IMR-90 (cell line): ENCODE measurements at regions not wholly inside any gene's neighbourhood (a gene's known extent, or its start where the extent isn't known, plus 50 kb on each side); places are given as distances from the start of the nearest gene placed in this dataset.

ENCODE experiments used
- ATAC-seq: fragments of 200-7000 bp; cut with Tn5 transposase; 2 replicates; pipeline ENCODE4 v1.9.1; 2020; ENCODE audit warnings: low read depth, mild to moderate bottlenecking, moderate library complexity
- BruUV-seq: library from RNA; stranded (reverse); fragments of 400-500 nt; replicated peaks from 2 replicates; lab custom pipeline; 2021; lab: Mats Ljungman, UMichigan
- CTCF ChIA-PET: fragments of 300-600 bp; formaldehyde crosslinking; extraction: SDS; loops from one replicate; lab custom pipeline; 2021; ENCODE audit warnings: antibody characterized with exemption; lab: Yijun Ruan, JAX
- POLR2A ChIA-PET: fragments of 300-600 bp; sonication (Branson Sonifier 250); formaldehyde crosslinking; loops from one replicate; lab custom pipeline; 2022; ENCODE audit warnings: antibody characterized with exemption; ENCODE audit not compliant: unreplicated experiment; lab: Charles Lee
- DNase-seq: peaks from one replicate; pipeline ENCODE4 v3.0.0; 2013
- H2AFZ ChIP-seq: replicated peaks from 2 replicates; pipeline ENCODE3; 2013; ENCODE audit warnings: low read length, mild to moderate bottlenecking; ENCODE audit not compliant: poor library complexity
- H2AK5ac ChIP-seq: 2 replicates; pipeline ENCODE4 v1.6.1; 2013; ENCODE audit warnings: low read depth, low read length, inconsistent platforms
- H2AK9ac ChIP-seq: replicated peaks from 2 replicates; pipeline ENCODE3; 2013; ENCODE audit warnings: mild to moderate bottlenecking, low read depth, low read length, moderate library complexity; ENCODE audit not compliant: poor library complexity
- H2BK120ac ChIP-seq: 2 replicates; pipeline ENCODE4 v1.6.1; 2013; ENCODE audit warnings: low read depth, low read length, inconsistent platforms
- H2BK15ac ChIP-seq: 3 replicates; pipeline ENCODE4 v1.6.1; 2013; ENCODE audit warnings: low read depth, low read length, inconsistent platforms
- H2BK20ac ChIP-seq: 2 replicates; pipeline ENCODE4 v1.6.1; 2013; ENCODE audit warnings: low read depth, mild to moderate bottlenecking, inconsistent platforms, low read length, moderate library complexity
- H2BK5ac ChIP-seq: 2 replicates; pipeline ENCODE4 v1.6.1; 2013; ENCODE audit warnings: mild to moderate bottlenecking, low read depth, low read length, inconsistent platforms; ENCODE audit not compliant: poor library complexity, severe bottlenecking
- H3K14ac ChIP-seq: replicated peaks from 2 replicates; pipeline ENCODE4 v1.6.1; 2013; ENCODE audit warnings: low read depth, low read length, inconsistent platforms
- H3K18ac ChIP-seq: 2 replicates; pipeline ENCODE4 v1.6.1; 2013; ENCODE audit warnings: low read depth, low read length, control low read depth
- H3K23ac ChIP-seq: 2 replicates; pipeline ENCODE4 v1.6.1; 2013; ENCODE audit warnings: low read depth, low read length, inconsistent platforms
- H3K27ac ChIP-seq: 2 replicates; pipeline ENCODE4 v1.5.1; 2013; ENCODE audit warnings: mild to moderate bottlenecking, control low read depth, low read length; ENCODE audit not compliant: insufficient read depth
- H3K27me3 ChIP-seq: 2 replicates; pipeline ENCODE4 v1.6.1; 2013; ENCODE audit warnings: low read length; ENCODE audit not compliant: control insufficient read depth, insufficient read depth
- H3K36me3 ChIP-seq: 2 replicates; pipeline ENCODE4 v1.6.1; 2013; ENCODE audit warnings: low read length, mixed read lengths; ENCODE audit not compliant: control insufficient read depth, insufficient read depth
- H3K4ac ChIP-seq: 2 replicates; pipeline ENCODE4 v1.6.1; 2013; ENCODE audit warnings: low read depth, low read length, inconsistent platforms
- H3K4me1 ChIP-seq: 2 replicates; pipeline ENCODE4 v1.6.1; 2013; ENCODE audit warnings: low read length, mixed read lengths; ENCODE audit not compliant: control insufficient read depth, insufficient read depth
- H3K4me2 ChIP-seq: 2 replicates; pipeline ENCODE4 v1.6.1; 2013; ENCODE audit warnings: low read depth, mild to moderate bottlenecking, control low read depth, low read length, moderate library complexity
- H3K4me3 ChIP-seq: 2 replicates; pipeline ENCODE4 v1.5.1; 2013; ENCODE audit warnings: low read depth, mild to moderate bottlenecking, control low read depth, low read length, moderate library complexity; ENCODE audit not compliant: insufficient read depth
- H3K56ac ChIP-seq: 2 replicates; pipeline ENCODE4 v1.6.1; 2013; ENCODE audit warnings: low read length, inconsistent platforms; ENCODE audit not compliant: insufficient read depth; ENCODE audit errors: extremely low read depth
- H3K79me1 ChIP-seq, 2 experiments: 2 replicates each; pipeline ENCODE4 v1.6.1; 2013; ENCODE audit warnings: low read length in 2 of 2, inconsistent platforms in 1 of 2, low read depth in 1 of 2
- H3K9ac ChIP-seq: 2 replicates; pipeline ENCODE4 v1.6.1; 2013; ENCODE audit warnings: low read depth, low read length, control low read depth
- H3K9me1 ChIP-seq: 2 replicates; pipeline ENCODE4 v1.6.1; 2013; ENCODE audit warnings: low read length, inconsistent platforms; ENCODE audit not compliant: insufficient read depth
- H3K9me3 ChIP-seq: 2 replicates; pipeline ENCODE4 v1.6.1; 2013; ENCODE audit warnings: low read length; ENCODE audit not compliant: control insufficient read depth, insufficient read depth
- H4K20me1 ChIP-seq: 2 replicates; pipeline ENCODE4 v1.6.1; 2013; ENCODE audit warnings: low read length, inconsistent platforms; ENCODE audit not compliant: insufficient read depth
- H4K5ac ChIP-seq: 2 replicates; pipeline ENCODE4 v1.6.1; 2013; ENCODE audit warnings: mild to moderate bottlenecking, low read depth, low read length, control low read depth
- H4K8ac ChIP-seq, 2 experiments: 2 replicates each; pipeline ENCODE4 v1.6.1; 2013; ENCODE audit warnings: low read depth in 2 of 2, low read length in 2 of 2, control low read depth in 1 of 2, inconsistent platforms in 1 of 2
- H4K91ac ChIP-seq: 2 replicates; pipeline ENCODE4 v1.6.1; 2013; ENCODE audit warnings: low read depth, low read length, inconsistent platforms; ENCODE audit not compliant: insufficient read depth
- CEBPB ChIP-seq: IDR thresholded peaks from 2 replicates; pipeline ENCODE4 v1.6.1; 2012; ENCODE audit warnings: low read depth, low read length, improper control_type of control experiment
- FOS ChIP-seq: fragments of 150-350 bp; IDR thresholded peaks from 2 replicates; pipeline ENCODE4 v1.6.1; 2016; ENCODE audit warnings: low read depth, low read length
- RCOR1 ChIP-seq: IDR thresholded peaks from 2 replicates; pipeline ENCODE4 v1.6.1; 2012; ENCODE audit warnings: mild to moderate bottlenecking, low read length, improper control_type of control experiment; ENCODE audit not compliant: insufficient replicate concordance
- USF2 ChIP-seq: fragments of 150-350 bp; IDR thresholded peaks from 2 replicates; pipeline ENCODE4 v1.6.1; 2017; ENCODE audit warnings: mild to moderate bottlenecking, antibody characterized with exemption, low read length, low read depth
- WGBS, 2 experiments: methylation state at CpG; one replicate each; pipeline versions ENCODE4 v1.1.5 to v1.1.7; 2013; ENCODE audit warnings: missing lambda C conversion rate in 2 of 2; ENCODE audit not compliant: insufficient read length in 1 of 2; ENCODE audit errors: extremely low coverage in 2 of 2; 5-methylcytosine and 5-hydroxymethylcytosine counted together
- dilution Hi-C: fragments of 300-500 bp; cut with HindIII; formaldehyde crosslinking; loops from one replicate; pipeline ENCODE4 v1.14.3; 2018; ENCODE audit warnings: low sequenced_read_pairs; ENCODE audit not compliant: unreplicated experiment
- in situ Hi-C: fragments of 300-500 bp; cut with MboI; formaldehyde crosslinking; loops from 3 replicates; pipeline ENCODE4 v1.14.3; 2019; ENCODE audit warnings: low sequenced_read_pairs, inconsistent platforms, mixed read lengths
- intact Hi-C: fragments of 100-400 bp; cut with micrococcal nuclease; formaldehyde crosslinking; loops from 2 replicates; pipeline ENCODE4 v1.10.0; 2022

DNA sequence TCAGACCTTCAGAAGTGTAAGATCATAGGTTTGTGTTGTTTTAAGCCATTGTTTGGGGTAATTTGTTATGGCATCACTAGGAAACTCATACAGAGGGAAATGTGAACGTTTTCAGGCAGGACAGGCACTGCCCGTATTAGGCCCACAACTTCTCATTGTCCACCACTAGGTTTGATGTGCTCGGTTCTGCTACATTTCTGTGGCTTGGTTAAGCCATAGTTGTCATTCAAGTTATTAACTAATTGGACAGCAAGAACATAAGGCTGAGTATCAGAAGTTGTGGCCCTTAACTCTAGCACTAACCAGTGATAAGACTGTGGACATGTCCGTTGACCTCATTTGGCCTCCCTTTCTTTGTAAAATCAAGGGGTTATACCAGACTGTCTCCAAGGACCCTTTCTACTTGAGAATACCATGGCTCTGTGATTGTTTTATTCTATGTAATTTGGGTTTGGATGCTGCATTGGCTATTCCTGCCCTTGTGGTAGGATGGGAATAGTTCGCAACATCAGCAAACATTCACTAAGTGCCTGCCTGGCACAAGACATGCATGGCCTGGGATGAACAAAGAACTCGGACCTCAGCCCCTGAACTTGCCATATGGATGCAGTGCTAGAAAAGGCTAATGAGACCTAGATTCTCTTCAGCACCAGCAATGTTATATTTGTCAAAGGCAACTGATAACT is 85.7 kb downstream of the CCDC71L start:
- no peak overlapping the region for H3K4me2 ChIP-seq
- DNase-seq (no peak), ATAC-seq (no peak)
- no peaks in the 10 kb centered on the region for H3K9me1 ChIP-seq
- H3K56ac ChIP-seq: no peak overlapping the region
- no peaks in the 10 kb centered on the region for H3K4me1 ChIP-seq
- no peak for TF ChIP-seq FOS
- TF ChIP-seq CEBPB: no peak
- no peak for TF ChIP-seq USF2
- TF ChIP-seq RCOR1: no peak
- no TSS peak for BruUV-seq
- H2AFZ ChIP-seq: no peak overlapping the region
- dilution Hi-C loops (no loop called here), in situ Hi-C loops (no loop called here), intact Hi-C loops (no loop called here)
- no peak overlapping the region for H3K18ac ChIP-seq
- H3K14ac ChIP-seq: no peak overlapping the region
- H3K36me3 ChIP-seq: no peaks in the 10 kb centered on the region
- WGBS, 2 experiments: 100% methylated on average over 2 of the region's 6 CpGs; no CpG with 5 or more reads in 1 of the 2 experiments
- no peak overlapping the region for H2BK20ac ChIP-seq
- POLR2A ChIA-PET: no interaction called here
- H2BK15ac ChIP-seq: no peak overlapping the region
- no peaks in the 10 kb centered on the region for H3K79me1 ChIP-seq
- no peak overlapping the region for H4K8ac ChIP-seq
- H4K91ac ChIP-seq: no peak overlapping the region
- H3K27me3 ChIP-seq: no peaks in the 10 kb centered on the region
- H2AK9ac ChIP-seq: no peak overlapping the region
- no peak overlapping the region for H3K4me3 ChIP-seq
- CTCF ChIA-PET: no interaction called here
- H3K4ac ChIP-seq: no peak overlapping the region
- H3K23ac ChIP-seq: no peak overlapping the region
- no peak overlapping the region for H2BK5ac ChIP-seq
- no peak overlapping the region for H4K5ac ChIP-seq
- H3K9ac ChIP-seq: no peak overlapping the region
- H3K27ac ChIP-seq: no peak overlapping the region
- H2AK5ac ChIP-seq: no peak overlapping the region
- no peak overlapping the region for H2BK120ac ChIP-seq
- no peaks in the 10 kb centered on the region for H4K20me1 ChIP-seq
- H3K9me3 ChIP-seq: no peaks in the 10 kb centered on the region
